ENCODE measurements at regions not wholly inside any gene's neighbourhood (a gene's known extent, or its start where the extent isn't known, plus 50 kb on each side); places are given as distances from the start of the nearest gene placed in this dataset.

- no peak for DNase-seq (ENCODE audit: low spot score in 2 of 2)
- 79 to 84% methylated on average over 11 to 12 of the region's 12 CpGs for WGBS, 2 donors
- Histone ChIP-seq H3K4me1 (peaks cover 0 to 25% (median 0%) of the 10 kb centered on the region in 4 donors), H3K27me3 (no peaks in the 10 kb centered on the region), H3K4me3 (no peak overlapping the region), H3K27ac (no peak overlapping the region), H3K9me3 (no peaks in the 10 kb centered on the region), H3K36me3 (no peaks in the 10 kb centered on the region)
- TF ChIP-seq CTCF (IDR thresholded peaks at IDR 0.05) = no peak
- TF ChIP-seq POLR2A (IDR thresholded peaks at IDR 0.05) = no peak
- TF ChIP-seq EP300 (IDR thresholded peaks at IDR 0.05) = no peak
These were observed 120.5 kb upstream of the HS6ST1 start for GRCh38 chr2:128439031-128439790.

- H3K4me3 ChIP-seq = no peak overlapping the region
- no peaks in the 10 kb centered on the region for H3K27me3 ChIP-seq
- DNase-seq (ENCODE audit: low spot score in 2 of 2) = no peak
- H3K27ac ChIP-seq = no peak overlapping the region
- WGBS, 2 donors = 77 to 79% methylated on average over 11 to 12 of the region's 13 CpGs
- no peaks in the 10 kb centered on the region for H3K36me3 ChIP-seq
- no peaks in the 10 kb centered on the region for H3K9me3 ChIP-seq
- no peak for TF ChIP-seq POLR2A (IDR thresholded peaks at IDR 0.05)
- TF ChIP-seq EP300 (IDR thresholded peaks at IDR 0.05) = no peak
- TF ChIP-seq CTCF (IDR thresholded peaks at IDR 0.05) = no peak
- peaks cover 0 to 28% (median 0%) of the 10 kb centered on the region in 4 donors for H3K4me1 ChIP-seq
These were observed 121.4 kb upstream of the HS6ST1 start for GRCh38 chr2:128439791-128440665.

- no peak for DNase-seq (ENCODE audit: low spot score in 2 of 2)
- WGBS, 2 donors = 69 to 78% methylated on average over 14 of the region's 14 CpGs
- no peaks in the 10 kb centered on the region for H3K9me3 ChIP-seq
- no peak overlapping the region for H3K4me3 ChIP-seq
- H3K4me1 ChIP-seq = peaks cover 0 to 36% (median 0%) of the 10 kb centered on the region in 4 donors
- no peaks in the 10 kb centered on the region for H3K27me3 ChIP-seq
- TF ChIP-seq POLR2A (IDR thresholded peaks at IDR 0.05) = no peak
- TF ChIP-seq CTCF (IDR thresholded peaks at IDR 0.05) = no peak
- no peak for TF ChIP-seq EP300 (IDR thresholded peaks at IDR 0.05)
- H3K27ac ChIP-seq = no peak overlapping the region
- H3K36me3 ChIP-seq = no peaks in the 10 kb centered on the region
These were observed 122.1 kb upstream of the HS6ST1 start for GRCh38 chr2:128440666-128441340.

- TF ChIP-seq EP300 (IDR thresholded peaks at IDR 0.05) (no peak), POLR2A (IDR thresholded peaks at IDR 0.05) (no peak), CTCF (IDR thresholded peaks at IDR 0.05) (no peak)
- Histone ChIP-seq H3K9me3 (no peaks in the 10 kb centered on the region), H3K27me3 (no peaks in the 10 kb centered on the region), H3K27ac (no peak overlapping the region), H3K36me3 (no peaks in the 10 kb centered on the region), H3K4me1 (peaks cover 0 to 40% (median 0%) of the 10 kb centered on the region in 4 donors), H3K4me3 (no peak overlapping the region)
- 88 to 90% methylated on average over 13 to 16 of the region's 18 CpGs for WGBS, 2 donors
- DNase-seq (ENCODE audit: low spot score in 2 of 2) = no peak
These were observed 122.8 kb upstream of the HS6ST1 start for GRCh38 chr2:128441341-128442052.
